Right lobe of liver (tissue), 4 donors: ENCODE measurements at regions not wholly inside any gene's neighbourhood (a gene's known extent, or its start where the extent isn't known, plus 50 kb on each side); places are given as distances from the start of the nearest gene placed in this dataset.

Experiments used
- POLR2A ChIP-seq: fragments of 450-650 bp; IDR thresholded peaks from one replicate; pipeline ENCODE4 v1.6.1; 2017; ENCODE audit warnings: antibody characterized with exemption, mild to moderate bottlenecking
- TF ChIP-seq, protein P1 (sequence below), 4 donors: fragments of 200-600 bp in 3 of 4; fragments of 450-650 bp in 1 of 4; IDR thresholded peaks; one replicate each; pipeline versions ENCODE4 v1.5.1 to v1.8.0; 2016 to 2022; ENCODE audit warnings: antibody characterized with exemption in 4 of 4, mild to moderate bottlenecking in 2 of 4
- donor health status: DM: no; HTN: no; CAD: no.
- donor health status: DM: no; HTN: no; CAD: no.
- donor health status: DM: no; HTN: yes; CAD: no.

- TF ChIP-seq, protein P1, sequence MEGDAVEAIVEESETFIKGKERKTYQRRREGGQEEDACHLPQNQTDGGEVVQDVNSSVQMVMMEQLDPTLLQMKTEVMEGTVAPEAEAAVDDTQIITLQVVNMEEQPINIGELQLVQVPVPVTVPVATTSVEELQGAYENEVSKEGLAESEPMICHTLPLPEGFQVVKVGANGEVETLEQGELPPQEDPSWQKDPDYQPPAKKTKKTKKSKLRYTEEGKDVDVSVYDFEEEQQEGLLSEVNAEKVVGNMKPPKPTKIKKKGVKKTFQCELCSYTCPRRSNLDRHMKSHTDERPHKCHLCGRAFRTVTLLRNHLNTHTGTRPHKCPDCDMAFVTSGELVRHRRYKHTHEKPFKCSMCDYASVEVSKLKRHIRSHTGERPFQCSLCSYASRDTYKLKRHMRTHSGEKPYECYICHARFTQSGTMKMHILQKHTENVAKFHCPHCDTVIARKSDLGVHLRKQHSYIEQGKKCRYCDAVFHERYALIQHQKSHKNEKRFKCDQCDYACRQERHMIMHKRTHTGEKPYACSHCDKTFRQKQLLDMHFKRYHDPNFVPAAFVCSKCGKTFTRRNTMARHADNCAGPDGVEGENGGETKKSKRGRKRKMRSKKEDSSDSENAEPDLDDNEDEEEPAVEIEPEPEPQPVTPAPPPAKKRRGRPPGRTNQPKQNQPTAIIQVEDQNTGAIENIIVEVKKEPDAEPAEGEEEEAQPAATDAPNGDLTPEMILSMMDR (IDR thresholded peaks at IDR 0.05): no peak
- no peak for TF ChIP-seq POLR2A
These were observed 88.1 kb upstream of the NAV3 start for GRCh38 chr12:77742631-77743030.
